ENCODE measurements at regions not wholly inside any gene's neighbourhood (a gene's known extent, or its start where the extent isn't known, plus 50 kb on each side); places are given as distances from the start of the nearest gene placed in this dataset.

GRCh38 chr2:38167968-38168350 lies 92.0 kb upstream of the CYP1B1 start:
- no peak for TF ChIP-seq POU6F1 (CRISPR knock-in tag; IDR thresholded peaks at IDR 0.05; ENCODE audit: borderline replicate concordance, low read depth)
- no peak for TF ChIP-seq ZFP30 (CRISPR knock-in tag; IDR thresholded peaks at IDR 0.05)
- TF ChIP-seq TCF4 (CRISPR knock-in tag; IDR thresholded peaks at IDR 0.05; ENCODE audit: borderline replicate concordance), result no peak
- no peak for TF ChIP-seq ESRRG (CRISPR knock-in tag; IDR thresholded peaks at IDR 0.05)
- no peak for TF ChIP-seq GLIS3 (CRISPR knock-in tag; IDR thresholded peaks at IDR 0.05)
- TF ChIP-seq PATZ1 (CRISPR knock-in tag; IDR thresholded peaks at IDR 0.05; ENCODE audit: borderline replicate concordance), result no peak
- ATAC-seq, result no peak

- no peak for ATAC-seq
- TF ChIP-seq BACH2 (CRISPR knock-in tag; IDR thresholded peaks at IDR 0.05; ENCODE audit: borderline replicate concordance) (no peak), TSHZ2 (CRISPR knock-in tag; IDR thresholded peaks at IDR 0.05) (no peak), ZNF8 (CRISPR knock-in tag; IDR thresholded peaks at IDR 0.05) (no peak), ESRRG (CRISPR knock-in tag; IDR thresholded peaks at IDR 0.05) (no peak), RARB (CRISPR knock-in tag; IDR thresholded peaks at IDR 0.05) (no peak), TOX (CRISPR knock-in tag; IDR thresholded peaks at IDR 0.05; ENCODE audit: borderline replicate concordance) (no peak), ZNF70 (CRISPR knock-in tag; IDR thresholded peaks at IDR 0.05) (no peak), OSR1 (CRISPR knock-in tag; IDR thresholded peaks at IDR 0.05) (no peak), CSRNP3 (CRISPR knock-in tag; IDR thresholded peaks at IDR 0.05) (no peak), PPARA (CRISPR knock-in tag; IDR thresholded peaks at IDR 0.05; ENCODE audit: borderline replicate concordance) (no peak), ZNF565 (CRISPR knock-in tag; conservative IDR thresholded peaks at IDR 0.05; ENCODE audit: low read depth) (no peak), CSDC2 (CRISPR knock-in tag; IDR thresholded peaks at IDR 0.05) (no peak), ZC3H10 (CRISPR knock-in tag; IDR thresholded peaks at IDR 0.05) (no peak)
Measured at GRCh38 chr2:38165698-38166097, 89.7 kb upstream of the CYP1B1 start.

- TF ChIP-seq TSHZ2 (CRISPR knock-in tag; IDR thresholded peaks at IDR 0.05) (no peak), ZFP30 (CRISPR knock-in tag; IDR thresholded peaks at IDR 0.05) (no peak), ESRRG (CRISPR knock-in tag; IDR thresholded peaks at IDR 0.05) (no peak), CSDC2 (CRISPR knock-in tag; IDR thresholded peaks at IDR 0.05) (no peak), ISL1 (CRISPR knock-in tag; IDR thresholded peaks at IDR 0.05) (no peak), TOX (CRISPR knock-in tag; IDR thresholded peaks at IDR 0.05; ENCODE audit: borderline replicate concordance) (no peak), ARNTL (CRISPR knock-in tag; IDR thresholded peaks at IDR 0.05; ENCODE audit: borderline replicate concordance, low read depth) (no peak), CSRNP3 (CRISPR knock-in tag; IDR thresholded peaks at IDR 0.05) (no peak), OSR1 (CRISPR knock-in tag; IDR thresholded peaks at IDR 0.05) (no peak), ZNF70 (CRISPR knock-in tag; IDR thresholded peaks at IDR 0.05) (no peak), RARB (CRISPR knock-in tag; IDR thresholded peaks at IDR 0.05) (no peak), SNAI2 (CRISPR knock-in tag; IDR thresholded peaks at IDR 0.05) (no peak), TCF4 (CRISPR knock-in tag; IDR thresholded peaks at IDR 0.05; ENCODE audit: borderline replicate concordance) (no peak), PPARA (CRISPR knock-in tag; IDR thresholded peaks at IDR 0.05; ENCODE audit: borderline replicate concordance) (no peak), PATZ1 (CRISPR knock-in tag; IDR thresholded peaks at IDR 0.05; ENCODE audit: borderline replicate concordance) (no peak)
Measured at GRCh38 chr2:38164881-38165280, 88.9 kb upstream of the CYP1B1 start.

More at GRCh38 chr2:38164881-38165280, 88.9 kb upstream of the CYP1B1 start:
- ATAC-seq, result no peak

All from SK-N-SH treated with all-trans-retinoic acid at 6 μM for 48 hours (cell line).